Upper lobe of left lung (tissue), 4 donors: ENCODE measurements at regions not wholly inside any gene's neighbourhood (a gene's known extent, or its start where the extent isn't known, plus 50 kb on each side); places are given as distances from the start of the nearest gene placed in this dataset.
"Not testable (repeated sequence)": the region's sequence is repeated elsewhere in the genome, so short reads cannot be mapped to it uniquely, and the experiment has no call there.

Source experiments
- CTCF ChIP-seq, 6 experiments: fragments of 450-650 bp in 4 of 6; fragments of 200-600 bp in 2 of 6; sonication (generic) in 2 of 6; IDR thresholded peaks; one replicate each; pipeline ENCODE4 v1.5.1; 2016 to 2019; ENCODE audit warnings: antibody characterized with exemption in 6 of 6
- EP300 ChIP-seq, 4 donors: sonication (generic); formaldehyde crosslinking; IDR thresholded peaks; one replicate each; pipeline ENCODE4 v1.5.1; 2017; ENCODE audit warnings: antibody characterized with exemption in 4 of 4, control low read depth in 2 of 4
- POLR2A ChIP-seq, 4 donors: fragments of 450-650 bp; IDR thresholded peaks; one replicate each; pipeline ENCODE4 v1.5.1; 2016 to 2017; ENCODE audit warnings: antibody characterized with exemption in 4 of 4, mild to moderate bottlenecking in 2 of 4
- POLR2AphosphoS5 ChIP-seq, 2 donors: sonication (generic); formaldehyde crosslinking; IDR thresholded peaks; one replicate each; pipeline ENCODE4 v1.5.1; 2017; ENCODE audit warnings: antibody characterized with exemption in 2 of 2

- TF ChIP-seq POLR2AphosphoS5, CTCF, POLR2A, EP300 (IDR thresholded peaks at IDR 0.05): not testable (repeated sequence)
These were observed 132.3 kb upstream of the CCZ1B start for GRCh38 chr7:6958371-6958770.
